WI38 (cell line): ENCODE measurements at regions not wholly inside any gene's neighbourhood (a gene's known extent, or its start where the extent isn't known, plus 50 kb on each side); places are given as distances from the start of the nearest gene placed in this dataset.

ENCODE experiments used
- H3K4me3 ChIP-seq: 2 replicates; pipeline ENCODE4 v1.5.1; 2011; ENCODE audit warnings: low read depth, mild to moderate bottlenecking, control low read depth, low read length
- TF ChIP-seq, protein P1 (sequence below): IDR thresholded peaks from 2 replicates; pipeline ENCODE4 v1.5.1; 2012; ENCODE audit warnings: low read depth, mild to moderate bottlenecking, control low read depth, low read length

DNA sequence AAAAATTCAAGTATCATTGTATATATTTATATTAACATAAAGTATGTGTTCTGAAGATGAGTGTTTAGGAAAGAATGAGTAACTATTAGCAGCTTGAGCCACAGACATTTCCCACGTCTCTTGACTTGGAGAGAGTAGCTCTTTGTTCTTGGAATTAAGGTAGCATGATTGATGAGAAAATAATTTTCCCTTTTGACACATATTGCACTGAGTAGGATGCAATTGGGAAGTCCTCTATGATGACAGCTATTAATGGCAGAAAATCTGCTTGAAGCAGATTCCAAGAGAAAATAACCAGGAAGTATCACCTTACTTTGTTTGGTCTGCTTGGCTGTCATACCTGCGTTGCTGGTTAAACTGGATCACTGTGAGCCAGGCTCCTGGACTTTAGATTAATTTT lies 204.8 kb downstream of the TLE4 start:
- H3K4me3 ChIP-seq = no peak overlapping the region
- TF ChIP-seq, protein P1, sequence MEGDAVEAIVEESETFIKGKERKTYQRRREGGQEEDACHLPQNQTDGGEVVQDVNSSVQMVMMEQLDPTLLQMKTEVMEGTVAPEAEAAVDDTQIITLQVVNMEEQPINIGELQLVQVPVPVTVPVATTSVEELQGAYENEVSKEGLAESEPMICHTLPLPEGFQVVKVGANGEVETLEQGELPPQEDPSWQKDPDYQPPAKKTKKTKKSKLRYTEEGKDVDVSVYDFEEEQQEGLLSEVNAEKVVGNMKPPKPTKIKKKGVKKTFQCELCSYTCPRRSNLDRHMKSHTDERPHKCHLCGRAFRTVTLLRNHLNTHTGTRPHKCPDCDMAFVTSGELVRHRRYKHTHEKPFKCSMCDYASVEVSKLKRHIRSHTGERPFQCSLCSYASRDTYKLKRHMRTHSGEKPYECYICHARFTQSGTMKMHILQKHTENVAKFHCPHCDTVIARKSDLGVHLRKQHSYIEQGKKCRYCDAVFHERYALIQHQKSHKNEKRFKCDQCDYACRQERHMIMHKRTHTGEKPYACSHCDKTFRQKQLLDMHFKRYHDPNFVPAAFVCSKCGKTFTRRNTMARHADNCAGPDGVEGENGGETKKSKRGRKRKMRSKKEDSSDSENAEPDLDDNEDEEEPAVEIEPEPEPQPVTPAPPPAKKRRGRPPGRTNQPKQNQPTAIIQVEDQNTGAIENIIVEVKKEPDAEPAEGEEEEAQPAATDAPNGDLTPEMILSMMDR = no peak
